ENCODE measurements at regions not wholly inside any gene's neighbourhood (a gene's known extent, or its start where the extent isn't known, plus 50 kb on each side); places are given as distances from the start of the nearest gene placed in this dataset.

- no peak for TF ChIP-seq ZFX (IDR thresholded peaks at IDR 0.05)
- TF ChIP-seq, protein P1, sequence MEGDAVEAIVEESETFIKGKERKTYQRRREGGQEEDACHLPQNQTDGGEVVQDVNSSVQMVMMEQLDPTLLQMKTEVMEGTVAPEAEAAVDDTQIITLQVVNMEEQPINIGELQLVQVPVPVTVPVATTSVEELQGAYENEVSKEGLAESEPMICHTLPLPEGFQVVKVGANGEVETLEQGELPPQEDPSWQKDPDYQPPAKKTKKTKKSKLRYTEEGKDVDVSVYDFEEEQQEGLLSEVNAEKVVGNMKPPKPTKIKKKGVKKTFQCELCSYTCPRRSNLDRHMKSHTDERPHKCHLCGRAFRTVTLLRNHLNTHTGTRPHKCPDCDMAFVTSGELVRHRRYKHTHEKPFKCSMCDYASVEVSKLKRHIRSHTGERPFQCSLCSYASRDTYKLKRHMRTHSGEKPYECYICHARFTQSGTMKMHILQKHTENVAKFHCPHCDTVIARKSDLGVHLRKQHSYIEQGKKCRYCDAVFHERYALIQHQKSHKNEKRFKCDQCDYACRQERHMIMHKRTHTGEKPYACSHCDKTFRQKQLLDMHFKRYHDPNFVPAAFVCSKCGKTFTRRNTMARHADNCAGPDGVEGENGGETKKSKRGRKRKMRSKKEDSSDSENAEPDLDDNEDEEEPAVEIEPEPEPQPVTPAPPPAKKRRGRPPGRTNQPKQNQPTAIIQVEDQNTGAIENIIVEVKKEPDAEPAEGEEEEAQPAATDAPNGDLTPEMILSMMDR (conservative IDR thresholded peaks at IDR 0.05) = no peak
Observed at GRCh38 chr2:175362331-175362730, 180.8 kb upstream of the ATP5MC3 start.

GRCh38 chr2:175359710-175360109, 178.2 kb upstream of the ATP5MC3 start:
- TF ChIP-seq ZFX (IDR thresholded peaks at IDR 0.05) = no peak
- TF ChIP-seq, protein P1 (conservative IDR thresholded peaks at IDR 0.05) = no peak
- H3K27ac ChIP-seq = no peak overlapping the region

More at GRCh38 chr2:175362331-175362730, 180.8 kb upstream of the ATP5MC3 start:
- H3K27ac ChIP-seq = no peak overlapping the region

DNA sequence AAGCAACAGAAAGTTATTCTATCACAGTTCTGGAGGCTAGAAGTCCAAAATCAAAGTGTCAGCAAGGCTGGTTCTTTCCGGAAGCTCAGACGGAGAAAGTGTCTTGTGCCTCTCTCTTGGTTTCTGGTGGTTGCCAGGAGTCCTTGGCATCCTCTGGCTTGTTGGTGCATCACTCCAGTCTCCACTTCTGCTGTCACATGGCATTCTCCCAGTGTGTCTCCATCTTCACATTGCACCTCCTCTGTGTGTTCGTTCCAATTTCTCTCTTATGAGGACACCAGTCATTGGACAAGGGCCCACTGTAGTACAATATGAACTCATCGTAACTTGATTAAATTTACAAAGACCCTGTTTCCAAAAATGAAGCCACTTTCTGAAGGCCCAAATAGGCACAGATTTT, 175.4 kb upstream of the ATP5MC3 start:
- TF ChIP-seq, protein P1 (conservative IDR thresholded peaks at IDR 0.05) = no peak
- TF ChIP-seq ZFX (IDR thresholded peaks at IDR 0.05) = no peak
- no peak overlapping the region for H3K27ac ChIP-seq

- no peak overlapping the region for H3K27ac ChIP-seq
- TF ChIP-seq ZFX (IDR thresholded peaks at IDR 0.05) = no peak
- TF ChIP-seq, protein P1 (conservative IDR thresholded peaks at IDR 0.05) = no peak
Observed at GRCh38 chr2:175355246-175355645, 173.7 kb upstream of the ATP5MC3 start.

GRCh38 chr2:175353275-175353674, 171.8 kb upstream of the ATP5MC3 start:
- no peak overlapping the region for H3K27ac ChIP-seq
- TF ChIP-seq, protein P1 (conservative IDR thresholded peaks at IDR 0.05) = no peak
- no peak for TF ChIP-seq ZFX (IDR thresholded peaks at IDR 0.05)

DNA sequence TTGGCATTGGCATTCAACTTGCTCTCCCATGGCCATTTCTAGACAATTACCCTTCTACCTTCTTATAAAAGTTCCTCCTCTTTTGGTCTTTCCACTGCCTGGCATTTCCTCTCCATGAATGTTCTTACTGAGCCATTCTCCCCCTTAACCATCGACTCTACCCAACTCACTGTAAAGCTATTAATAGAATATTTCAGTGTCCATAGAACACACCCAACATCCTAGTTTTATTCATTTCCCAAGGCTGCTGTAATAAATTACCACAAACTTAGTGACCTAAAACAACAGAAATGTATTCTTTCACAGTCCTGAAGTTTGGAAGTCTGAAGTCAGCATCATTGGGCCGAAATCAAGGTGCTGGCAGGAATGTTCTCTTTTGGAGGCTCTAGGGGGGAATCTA, 170.0 kb upstream of the ATP5MC3 start:
- H3K27ac ChIP-seq = no peak overlapping the region
- no peak for TF ChIP-seq ZFX (IDR thresholded peaks at IDR 0.05)
- TF ChIP-seq, protein P1 (conservative IDR thresholded peaks at IDR 0.05) = no peak

GRCh38 chr2:175350105-175350504, 168.6 kb upstream of the ATP5MC3 start:
- no peak overlapping the region for H3K27ac ChIP-seq
- TF ChIP-seq, protein P1 (conservative IDR thresholded peaks at IDR 0.05) = no peak
- TF ChIP-seq ZFX (IDR thresholded peaks at IDR 0.05) = no peak

All from C4-2B (cell line).